DLD1 (cell line): ENCODE measurements at regions not wholly inside any gene's neighbourhood (a gene's known extent, or its start where the extent isn't known, plus 50 kb on each side); places are given as distances from the start of the nearest gene placed in this dataset.

Source experiments
- in situ Hi-C: cut with HindIII; loops from 2 replicates; pipeline ENCODE4 v1.10.0; 2017; ENCODE audit warnings: low sequenced_read_pairs

GRCh38 chr6:11926594-11927407 lies 85.3 kb upstream of the HIVEP1 start:
- in situ Hi-C loops: no loop called here

GRCh38 chr6:11925805-11926204 lies 86.3 kb upstream of the HIVEP1 start:
- in situ Hi-C loops: no loop called here

GRCh38 chr6:11923621-11924020 lies 88.5 kb upstream of the HIVEP1 start:
- in situ Hi-C loops: no loop called here

GRCh38 chr6:11922901-11923300 lies 89.2 kb upstream of the HIVEP1 start:
- in situ Hi-C loops: no loop called here

GRCh38 chr6:11921751-11922150 lies 90.4 kb upstream of the HIVEP1 start:
- in situ Hi-C loops: no loop called here

GRCh38 chr6:11921017-11921438 lies 91.1 kb upstream of the HIVEP1 start:
- in situ Hi-C loops: no loop called here

- in situ Hi-C loops: no loop called here
These were observed 91.5 kb upstream of the HIVEP1 start for GRCh38 chr6:11920566-11920965.

- in situ Hi-C loops: no loop called here
These were observed 92.2 kb upstream of the HIVEP1 start for GRCh38 chr6:11919771-11920440.

GRCh38 chr6:11918739-11919605 lies 93.1 kb upstream of the HIVEP1 start:
- in situ Hi-C loops: no loop called here

GRCh38 chr6:11917951-11918738 lies 94.0 kb upstream of the HIVEP1 start:
- in situ Hi-C loops: no loop called here

GRCh38 chr6:11912420-11912819 lies 99.7 kb upstream of the HIVEP1 start:
- in situ Hi-C loops: no loop called here

GRCh38 chr6:11911538-11911937 lies 100.6 kb upstream of the HIVEP1 start:
- in situ Hi-C loops: no loop called here

GRCh38 chr6:11909696-11910132 lies 102.4 kb upstream of the HIVEP1 start:
- in situ Hi-C loops: no loop called here

- in situ Hi-C loops: no loop called here
These were observed 103.5 kb upstream of the HIVEP1 start for GRCh38 chr6:11908436-11909105.

- in situ Hi-C loops: no loop called here
These were observed 108.5 kb upstream of the HIVEP1 start for GRCh38 chr6:11903645-11904044.

- in situ Hi-C loops: no loop called here
These were observed 109.6 kb upstream of the HIVEP1 start for GRCh38 chr6:11902527-11902926.

GRCh38 chr6:11900662-11901598 lies 111.2 kb upstream of the HIVEP1 start:
- in situ Hi-C loops: no loop called here

GRCh38 chr6:11899645-11900044 lies 112.5 kb upstream of the HIVEP1 start:
- in situ Hi-C loops: no loop called here

GRCh38 chr6:11894212-11894611 lies 115.6 kb upstream of the ADTRP start:
- in situ Hi-C loops: no loop called here
